Stromal cell of bone marrow (primary cell): ENCODE measurements at regions not wholly inside any gene's neighbourhood (a gene's known extent, or its start where the extent isn't known, plus 50 kb on each side); places are given as distances from the start of the nearest gene placed in this dataset.

Experiments used
- DNase-seq: peaks from one replicate; pipeline ENCODE4 v3.0.0-alpha.2; 2012; ENCODE audit warnings: low read depth

- no peak for DNase-seq
Observed at GRCh38 chr10:78481842-78482241, 448.2 kb downstream of the RPS24 start.

GRCh38 chr10:78483641-78484040 is 450.0 kb downstream of the RPS24 start:
- no peak for DNase-seq

- no peak for DNase-seq
Observed at GRCh38 chr10:78489034-78489433, 455.4 kb downstream of the RPS24 start.

GRCh38 chr10:78491812-78492211 is 458.1 kb downstream of the RPS24 start:
- no peak for DNase-seq

GRCh38 chr10:78492424-78492823 is 458.8 kb downstream of the RPS24 start:
- DNase-seq, result no peak

- no peak for DNase-seq
Observed at GRCh38 chr10:78494179-78494578, 460.5 kb downstream of the RPS24 start.

- no peak for DNase-seq
Observed at GRCh38 chr10:78502210-78502936, 468.7 kb downstream of the RPS24 start.

GRCh38 chr10:78504181-78504580 is 470.5 kb downstream of the RPS24 start:
- no peak for DNase-seq

GRCh38 chr10:78505657-78506056 is 472.0 kb downstream of the RPS24 start:
- DNase-seq, result no peak

- no peak for DNase-seq
Observed at GRCh38 chr10:78506614-78507013, 473.0 kb downstream of the RPS24 start.

- DNase-seq, result no peak
Observed at GRCh38 chr10:78507510-78508160, 474.0 kb downstream of the RPS24 start.

- DNase-seq, result no peak
Observed at GRCh38 chr10:78508955-78509748, 475.5 kb downstream of the RPS24 start.

GRCh38 chr10:78510566-78511323 is 477.1 kb downstream of the RPS24 start:
- no peak for DNase-seq

GRCh38 chr10:78511324-78512204 is 477.9 kb downstream of the RPS24 start:
- DNase-seq, result peak; percentile 57

- DNase-seq, result no peak
Observed at GRCh38 chr10:78512205-78512550, 478.5 kb downstream of the RPS24 start.

GRCh38 chr10:78513330-78513729 is 479.7 kb downstream of the RPS24 start:
- DNase-seq, result no peak

- DNase-seq, result no peak
Observed at GRCh38 chr10:78513986-78514385, 480.3 kb downstream of the RPS24 start.

GRCh38 chr10:78514459-78514858 is 480.8 kb downstream of the RPS24 start:
- DNase-seq, result no peak

- no peak for DNase-seq
Observed at GRCh38 chr10:78515038-78515872, 481.6 kb downstream of the RPS24 start.

- DNase-seq, result no peak
Observed at GRCh38 chr10:78515873-78516153, 482.1 kb downstream of the RPS24 start.

GRCh38 chr10:78516236-78516635 is 482.6 kb downstream of the RPS24 start:
- no peak for DNase-seq
